Caco-2 (cell line): ENCODE measurements at regions not wholly inside any gene's neighbourhood (a gene's known extent, or its start where the extent isn't known, plus 50 kb on each side); places are given as distances from the start of the nearest gene placed in this dataset.

Source experiments
- BruUV-seq: library from RNA; stranded (reverse); fragments of 400-500 nt; replicated peaks from 2 replicates; lab custom pipeline; 2021; lab: Mats Ljungman, UMichigan
- CTCF ChIA-PET: fragments of 300-600 bp; sonication (Branson Sonifier 250); formaldehyde crosslinking; loops from one replicate; lab custom pipeline; 2022; ENCODE audit warnings: antibody characterized with exemption; lab: Charles Lee
- POLR2A ChIA-PET: fragments of 300-600 bp; sonication (Branson Sonifier 250); formaldehyde crosslinking; loops from one replicate; lab custom pipeline; 2022; ENCODE audit warnings: antibody characterized with exemption; lab: Charles Lee
- DNase-seq, 2 experiments: peaks; one replicate each; pipeline versions ENCODE4 v3.0.0 to v3.0.0-alpha.2; 2020 to 2022
- H3K27me3 ChIP-seq: replicated peaks from 2 replicates; pipeline ENCODE4 v1.6.0; 2011; ENCODE audit warnings: low read length; ENCODE audit not compliant: control insufficient read depth, insufficient read depth
- H3K36me3 ChIP-seq: 2 replicates; pipeline ENCODE4 v1.5.1; 2011; ENCODE audit warnings: low read length; ENCODE audit not compliant: control insufficient read depth, insufficient read depth
- H3K4me1 ChIP-seq: fragments of 250-450 bp; sonication (Bioruptor Pico); 2 replicates; pipeline ENCODE4 v1.5.1; 2020; ENCODE audit warnings: mild to moderate bottlenecking
- H3K4me3 ChIP-seq: 2 replicates; pipeline ENCODE4 v1.5.1; 2011; ENCODE audit warnings: low read depth, mild to moderate bottlenecking, control low read depth, low read length
- H3K9me3 ChIP-seq: fragments of 250-450 bp; sonication (Bioruptor Pico); 2 replicates; pipeline ENCODE4 v1.5.1; 2020; ENCODE audit warnings: mild to moderate bottlenecking, moderate library complexity
- H3K27ac Mint-ChIP-seq: one replicate; pipeline ENCODE4 v1.8.0; 2022; ENCODE audit warnings: mixed read lengths; ENCODE audit not compliant: unreplicated experiment
- H3K27me3 Mint-ChIP-seq: one replicate; pipeline ENCODE4 v1.8.0; 2022; ENCODE audit warnings: mixed read lengths; ENCODE audit not compliant: insufficient read depth, unreplicated experiment
- H3K36me3 Mint-ChIP-seq: one replicate; pipeline ENCODE4 v1.8.0; 2022; ENCODE audit warnings: mild to moderate bottlenecking, mixed read lengths; ENCODE audit not compliant: insufficient read depth, unreplicated experiment
- H3K4me1 Mint-ChIP-seq: one replicate; pipeline ENCODE4 v1.8.0; 2022; ENCODE audit warnings: low read depth, mixed read lengths; ENCODE audit not compliant: unreplicated experiment
- H3K4me3 Mint-ChIP-seq: one replicate; pipeline ENCODE4 v1.8.0; 2022; ENCODE audit warnings: mild to moderate bottlenecking, moderate library complexity, mixed read lengths; ENCODE audit not compliant: unreplicated experiment
- H3K9me3 Mint-ChIP-seq: one replicate; pipeline ENCODE4 v1.8.0; 2022; ENCODE audit warnings: mixed read lengths; ENCODE audit not compliant: unreplicated experiment
- intact Hi-C: fragments of 100-400 bp; cut with micrococcal nuclease; formaldehyde crosslinking; loops from one replicate; pipeline ENCODE4 v1.10.0; 2022; ENCODE audit not compliant: unreplicated experiment
- TF ChIP-seq, protein P1 (sequence below), 2 experiments: fragments of 200-600 bp in 1 of 2; IDR thresholded peaks; 1 replicate in 1 of 2; 2 replicates in 1 of 2; pipeline versions ENCODE4 v1.5.1 to v1.8.0; 2011 to 2022; ENCODE audit warnings: antibody characterized with exemption in 1 of 2, control low read depth in 1 of 2, inconsistent platforms in 1 of 2, low read depth in 1 of 2, low read length in 1 of 2, mild to moderate bottlenecking in 1 of 2, moderate library complexity in 1 of 2; ENCODE audit not compliant: insufficient read depth in 1 of 2, severe bottlenecking in 1 of 2, unreplicated experiment in 1 of 2

- Histone ChIP-seq H3K4me3 (no peak overlapping the region), H3K27me3 (no peaks in the 10 kb centered on the region), H3K9me3 (no peaks in the 10 kb centered on the region), H3K4me1 (no peaks in the 10 kb centered on the region), H3K36me3 (no peaks in the 10 kb centered on the region)
- no peak overlapping the region for H3K4me3 Mint-ChIP-seq
- peaks cover 6% of the 10 kb centered on the region for H3K27me3 Mint-ChIP-seq
- intact Hi-C loops, result loop anchor here (10.0 kb wide), 1 partner anchor 169 kb away; no protein-coding TSS in a partner anchor
- TF ChIP-seq, protein P1, sequence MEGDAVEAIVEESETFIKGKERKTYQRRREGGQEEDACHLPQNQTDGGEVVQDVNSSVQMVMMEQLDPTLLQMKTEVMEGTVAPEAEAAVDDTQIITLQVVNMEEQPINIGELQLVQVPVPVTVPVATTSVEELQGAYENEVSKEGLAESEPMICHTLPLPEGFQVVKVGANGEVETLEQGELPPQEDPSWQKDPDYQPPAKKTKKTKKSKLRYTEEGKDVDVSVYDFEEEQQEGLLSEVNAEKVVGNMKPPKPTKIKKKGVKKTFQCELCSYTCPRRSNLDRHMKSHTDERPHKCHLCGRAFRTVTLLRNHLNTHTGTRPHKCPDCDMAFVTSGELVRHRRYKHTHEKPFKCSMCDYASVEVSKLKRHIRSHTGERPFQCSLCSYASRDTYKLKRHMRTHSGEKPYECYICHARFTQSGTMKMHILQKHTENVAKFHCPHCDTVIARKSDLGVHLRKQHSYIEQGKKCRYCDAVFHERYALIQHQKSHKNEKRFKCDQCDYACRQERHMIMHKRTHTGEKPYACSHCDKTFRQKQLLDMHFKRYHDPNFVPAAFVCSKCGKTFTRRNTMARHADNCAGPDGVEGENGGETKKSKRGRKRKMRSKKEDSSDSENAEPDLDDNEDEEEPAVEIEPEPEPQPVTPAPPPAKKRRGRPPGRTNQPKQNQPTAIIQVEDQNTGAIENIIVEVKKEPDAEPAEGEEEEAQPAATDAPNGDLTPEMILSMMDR (IDR thresholded peaks at IDR 0.05; ENCODE audit: insufficient read depth in 1 of 2, low read depth in 1 of 2, low read length in 1 of 2, severe bottlenecking in 1 of 2, unreplicated experiment in 1 of 2), result no peak
- BruUV-seq, result no TSS peak
- no peaks in the 10 kb centered on the region for H3K36me3 Mint-ChIP-seq
- H3K4me1 Mint-ChIP-seq, result no peaks in the 10 kb centered on the region
- no peak overlapping the region for H3K27ac Mint-ChIP-seq
- CTCF ChIA-PET, result no interaction called here
- DNase-seq, result no peak
- H3K9me3 Mint-ChIP-seq, result no peaks in the 10 kb centered on the region
- POLR2A ChIA-PET, result no interaction called here
These were observed 84.1 kb downstream of the C11orf87 start for GRCh38 chr11:109506115-109506514.

DNA sequence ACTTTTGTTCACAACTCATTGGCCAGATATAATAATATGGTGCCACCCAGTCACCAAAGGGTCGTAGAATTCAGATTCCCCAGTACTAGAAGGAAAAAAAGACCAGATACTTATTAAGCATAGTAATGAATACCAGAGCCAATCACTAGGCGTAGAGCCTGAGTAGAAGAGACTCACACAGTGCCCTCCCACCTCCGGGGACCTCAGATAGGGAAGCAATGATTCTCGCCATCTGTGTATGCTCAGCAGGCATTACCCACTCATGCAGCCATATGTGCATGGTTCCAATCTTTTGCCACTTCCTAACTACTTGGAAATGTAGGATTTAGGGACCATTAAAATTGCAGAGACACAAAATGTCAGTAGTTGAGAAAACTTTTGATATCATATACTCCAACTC is 85.3 kb downstream of the C11orf87 start:
- Mint-ChIP-seq H3K27ac (no peak overlapping the region), H3K27me3 (peaks cover 6% of the 10 kb centered on the region), H3K4me3 (no peak overlapping the region), H3K4me1 (no peaks in the 10 kb centered on the region), H3K36me3 (no peaks in the 10 kb centered on the region), H3K9me3 (no peaks in the 10 kb centered on the region)
- Histone ChIP-seq H3K27me3 (no peaks in the 10 kb centered on the region), H3K4me3 (no peak overlapping the region), H3K9me3 (no peaks in the 10 kb centered on the region), H3K36me3 (no peaks in the 10 kb centered on the region), H3K4me1 (no peaks in the 10 kb centered on the region)
- ChIA-PET CTCF (no interaction called here), POLR2A (no interaction called here)
- intact Hi-C loops, result loop anchor here (10.0 kb wide), 1 partner anchor 167 kb away; no protein-coding TSS in a partner anchor
- TF ChIP-seq, protein P1 (IDR thresholded peaks at IDR 0.05; ENCODE audit: insufficient read depth in 1 of 2, low read depth in 1 of 2, low read length in 1 of 2, severe bottlenecking in 1 of 2, unreplicated experiment in 1 of 2), result no peak
- no TSS peak for BruUV-seq
- no peak for DNase-seq

DNA sequence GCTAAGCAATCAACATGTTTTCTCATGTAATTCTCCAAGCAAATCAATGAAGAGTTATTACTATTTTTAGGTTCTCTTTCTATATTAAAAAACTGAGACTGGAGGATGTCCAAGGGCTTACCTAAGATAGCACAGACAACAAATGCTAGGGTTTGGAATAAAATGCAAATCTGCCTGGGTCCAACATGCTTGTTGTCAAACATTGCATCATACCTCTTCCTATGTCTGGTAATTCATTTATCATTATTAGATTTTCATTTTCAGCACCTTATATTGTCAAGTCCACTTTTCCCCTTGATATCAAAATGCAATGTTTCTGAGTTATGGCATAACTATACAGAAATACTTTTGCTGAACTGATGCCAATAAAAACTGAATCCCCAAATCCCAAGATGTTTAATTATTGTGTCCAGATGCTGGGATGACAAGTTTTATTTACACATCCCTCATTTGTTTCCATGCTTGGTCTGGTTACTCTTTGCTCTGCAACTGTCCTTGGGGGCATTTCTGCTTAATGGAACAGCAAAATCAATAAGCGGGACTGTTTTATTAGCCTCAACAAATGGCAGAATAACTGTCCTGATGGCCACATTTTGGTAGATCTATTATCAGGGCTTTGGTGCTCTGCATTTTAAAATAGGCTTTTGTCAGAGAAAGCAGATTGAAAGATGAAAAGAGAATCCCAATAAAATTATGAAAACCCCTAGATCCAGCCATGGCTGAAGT is 86.0 kb downstream of the C11orf87 start:
- no peaks in the 10 kb centered on the region for H3K36me3 ChIP-seq
- Mint-ChIP-seq H3K4me3 (no peak overlapping the region), H3K27ac (no peak overlapping the region), H3K9me3 (no peaks in the 10 kb centered on the region), H3K4me1 (no peaks in the 10 kb centered on the region), H3K36me3 (no peaks in the 10 kb centered on the region), H3K27me3 (peaks cover 9% of the 10 kb centered on the region)
- H3K9me3 ChIP-seq, result no peaks in the 10 kb centered on the region
- TF ChIP-seq, protein P1 (IDR thresholded peaks at IDR 0.05; ENCODE audit: insufficient read depth in 1 of 2, low read depth in 1 of 2, low read length in 1 of 2, severe bottlenecking in 1 of 2, unreplicated experiment in 1 of 2), result no peak
- ChIA-PET POLR2A (no interaction called here), CTCF (no interaction called here)
- H3K4me1 ChIP-seq, result no peaks in the 10 kb centered on the region
- H3K27me3 ChIP-seq, result no peaks in the 10 kb centered on the region
- no TSS peak for BruUV-seq
- intact Hi-C loops, result loop anchor here (10.0 kb wide), 1 partner anchor 167 kb away; no protein-coding TSS in a partner anchor
- H3K4me3 ChIP-seq, result no peak overlapping the region
- no peak for DNase-seq
